Stimulated activated CD8-positive, alpha-beta memory T cell treated with anti-CD3 and anti-CD28 coated beads, Interleukin-7, amount 100 ng/mL, for 4 hours (primary cell): ENCODE measurements at regions not wholly inside any gene's neighbourhood (a gene's known extent, or its start where the extent isn't known, plus 50 kb on each side); places are given as distances from the start of the nearest gene placed in this dataset.

ENCODE experiments used
- DNase-seq, 2 donors: peaks; one replicate each; pipeline ENCODE4 v3.0.0-alpha.2; 2020; ENCODE audit warnings: low read depth in 2 of 2

DNA sequence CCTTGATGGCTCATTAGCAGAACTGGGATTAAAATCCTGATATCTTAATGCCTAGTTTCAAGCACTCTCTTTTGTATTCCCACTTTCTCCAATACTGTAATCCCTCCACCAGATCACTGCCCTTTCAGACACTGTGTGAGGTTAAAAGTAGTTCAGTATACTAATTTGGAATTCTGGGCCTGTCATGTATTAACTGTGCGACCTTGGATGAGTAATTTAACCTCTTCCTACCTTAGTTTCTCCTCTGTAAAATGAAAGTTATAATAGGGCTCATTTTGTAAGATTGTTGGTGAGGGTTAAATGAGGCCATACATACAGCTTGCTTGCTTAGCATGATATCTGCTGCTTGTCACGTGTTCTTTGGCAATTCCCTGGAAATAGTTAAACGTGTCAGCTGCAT, 207.3 kb upstream of the HS3ST1 start:
- no peak for DNase-seq

DNA sequence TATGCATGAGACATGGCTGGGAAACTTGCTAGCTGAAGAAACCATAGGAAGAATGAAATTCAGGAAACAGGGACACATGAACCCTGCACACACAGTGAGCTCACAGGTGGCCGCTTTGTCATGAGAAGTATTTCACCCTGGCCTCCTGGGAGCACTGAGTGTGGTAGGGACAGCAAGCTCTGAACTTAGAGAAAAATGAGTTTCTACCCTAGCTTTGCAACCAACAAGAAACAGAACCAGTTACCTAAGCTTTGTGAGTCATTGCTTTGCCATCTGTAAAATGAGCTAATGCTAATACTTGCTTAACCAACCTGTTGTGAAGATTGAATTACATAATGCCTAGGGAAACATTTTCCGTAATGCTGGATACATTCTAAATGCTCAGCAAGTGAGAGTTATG, 206.6 kb upstream of the HS3ST1 start:
- no peak for DNase-seq

DNA sequence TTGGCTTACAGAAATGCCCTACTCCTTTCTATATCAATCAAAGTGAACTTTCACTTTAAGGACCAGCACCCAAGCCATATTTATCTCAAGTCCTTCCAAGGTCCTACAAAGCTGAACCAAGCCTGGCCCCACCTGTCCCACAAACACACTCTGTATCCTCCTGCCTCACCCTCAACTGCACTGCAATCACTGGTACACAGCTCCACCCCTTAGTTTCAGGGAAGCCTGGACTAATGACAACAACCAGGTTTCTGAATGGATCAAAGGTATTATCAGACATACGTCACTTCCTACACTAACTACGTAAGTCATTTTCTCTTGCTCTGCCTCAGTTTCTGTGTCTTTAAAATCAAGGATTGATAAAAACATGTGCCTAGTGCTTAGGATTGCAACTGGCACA, 205.6 kb upstream of the HS3ST1 start:
- no peak for DNase-seq

DNA sequence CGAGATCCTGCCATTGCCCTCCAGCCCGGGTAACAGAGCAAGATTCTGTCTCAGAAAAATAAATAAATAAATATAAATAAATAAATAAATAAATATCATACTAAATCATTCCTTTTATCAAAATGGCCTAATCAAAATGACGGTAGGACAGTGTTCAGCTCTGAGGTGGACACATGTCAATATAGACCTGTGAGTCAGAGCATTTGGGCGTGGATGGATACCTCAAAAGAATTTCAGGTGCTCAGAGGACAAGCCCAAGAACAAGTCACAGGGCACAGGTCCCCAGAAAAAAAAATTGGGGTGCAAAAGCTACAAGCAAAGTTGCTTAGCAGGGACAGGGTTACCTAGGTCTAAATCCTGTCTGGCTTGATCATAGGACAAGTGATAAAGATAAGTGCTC, 204.7 kb upstream of the HS3ST1 start:
- no peak for DNase-seq

DNA sequence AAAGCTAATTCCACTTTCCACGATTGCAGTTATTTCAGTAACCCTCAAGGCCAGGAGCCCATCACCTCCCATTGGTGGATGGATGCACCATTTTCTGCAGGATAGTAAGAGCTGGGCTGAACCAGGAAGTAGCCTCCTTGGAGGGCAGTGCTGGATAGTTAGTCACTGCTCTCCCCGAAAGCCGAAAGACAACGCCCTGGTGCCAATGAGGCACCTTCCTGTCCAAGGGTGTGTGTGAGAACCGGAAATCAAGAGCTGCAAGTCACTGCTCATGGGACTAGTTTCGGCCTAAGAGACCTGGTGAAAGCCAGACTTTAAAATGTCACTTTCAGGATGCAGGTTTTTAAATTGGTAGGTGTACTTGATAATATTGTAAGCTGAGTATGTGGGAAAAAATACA, 203.8 kb upstream of the HS3ST1 start:
- no peak for DNase-seq

DNA sequence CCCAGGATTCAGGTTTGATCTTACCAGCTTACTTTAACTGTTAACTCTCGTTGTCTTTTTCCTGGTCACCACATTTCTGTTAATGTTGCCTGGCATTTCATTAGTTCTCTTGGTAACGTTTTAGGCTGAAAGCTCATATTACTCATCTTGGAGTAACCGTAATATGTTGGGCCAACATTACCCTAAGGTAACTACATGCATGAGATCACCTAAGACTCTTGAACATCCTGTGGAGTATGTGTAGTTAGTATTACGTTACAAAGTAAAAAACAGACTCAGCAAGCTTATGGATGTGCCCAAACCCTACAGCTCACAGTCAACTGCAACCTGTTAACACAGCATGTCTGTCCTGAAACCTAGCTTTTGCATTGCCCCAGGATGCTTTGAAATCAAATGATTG, 203.3 kb upstream of the HS3ST1 start:
- no peak for DNase-seq

DNA sequence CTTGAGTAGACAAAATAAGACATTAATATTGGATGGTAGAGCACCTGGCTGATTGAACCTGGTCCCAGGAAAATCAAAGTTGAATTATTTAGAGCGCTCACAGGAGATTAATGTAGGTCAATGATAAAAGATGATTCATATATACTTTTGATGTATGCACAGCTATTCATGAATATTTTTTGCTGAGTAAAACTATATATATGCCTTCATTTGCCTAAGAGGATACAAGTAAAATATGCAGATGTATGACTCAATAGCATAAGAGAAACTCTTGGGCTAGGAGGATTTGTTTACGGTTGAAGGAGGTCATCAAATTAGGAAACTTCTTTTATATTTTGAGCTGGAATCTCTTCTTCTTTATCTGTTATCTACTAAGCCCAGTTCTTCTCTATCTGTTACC, 202.7 kb upstream of the HS3ST1 start:
- no peak for DNase-seq

DNA sequence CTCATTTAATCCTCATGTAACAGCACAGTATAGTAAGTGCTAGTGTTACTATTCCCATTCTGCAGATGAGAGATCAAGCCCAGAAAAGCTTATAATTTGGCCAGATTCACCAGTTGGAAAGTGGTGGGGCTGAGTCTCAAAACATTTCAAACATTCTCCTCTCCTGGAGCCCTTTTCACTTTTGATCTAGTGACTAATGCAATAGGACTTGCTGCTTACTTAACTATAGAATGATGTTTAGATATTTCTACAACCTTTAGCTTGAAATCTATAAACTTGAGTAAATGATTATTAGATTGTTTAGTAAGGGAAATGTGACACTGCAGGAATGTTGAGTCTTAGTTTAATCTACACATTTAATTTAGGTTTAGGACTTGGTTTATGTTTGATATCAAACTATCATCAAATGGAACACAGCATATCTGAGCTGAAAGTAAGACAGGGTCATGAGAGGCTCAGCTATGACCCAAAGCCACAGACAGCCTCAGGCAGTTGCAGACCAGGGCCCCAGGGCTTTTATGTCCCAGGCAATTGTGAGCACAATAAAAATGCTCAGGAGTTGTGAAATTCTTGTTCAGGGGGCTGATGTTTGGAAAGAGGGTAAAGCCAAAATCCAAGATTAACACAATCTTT, 199.5 kb upstream of the HS3ST1 start:
- no peak for DNase-seq

DNA sequence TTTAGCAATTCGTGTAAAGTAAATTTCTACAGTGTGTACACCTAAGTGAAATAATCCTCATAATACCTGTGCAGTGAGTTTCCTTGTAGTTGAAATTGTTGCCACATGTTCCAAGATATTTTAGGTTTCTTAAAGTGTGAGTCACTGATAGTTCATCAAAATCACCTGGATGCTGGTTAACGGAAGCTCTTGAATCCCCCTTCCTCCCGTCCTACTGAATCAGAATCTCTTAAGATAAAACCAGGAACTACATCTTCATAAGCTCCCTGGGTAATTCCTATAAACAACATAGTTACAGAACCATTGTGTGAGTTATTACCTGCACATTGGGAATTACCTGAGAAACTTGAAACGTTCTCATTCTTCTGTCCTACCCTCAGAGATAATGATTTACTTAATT, 197.4 kb upstream of the HS3ST1 start:
- DNase-seq: no peak

DNA sequence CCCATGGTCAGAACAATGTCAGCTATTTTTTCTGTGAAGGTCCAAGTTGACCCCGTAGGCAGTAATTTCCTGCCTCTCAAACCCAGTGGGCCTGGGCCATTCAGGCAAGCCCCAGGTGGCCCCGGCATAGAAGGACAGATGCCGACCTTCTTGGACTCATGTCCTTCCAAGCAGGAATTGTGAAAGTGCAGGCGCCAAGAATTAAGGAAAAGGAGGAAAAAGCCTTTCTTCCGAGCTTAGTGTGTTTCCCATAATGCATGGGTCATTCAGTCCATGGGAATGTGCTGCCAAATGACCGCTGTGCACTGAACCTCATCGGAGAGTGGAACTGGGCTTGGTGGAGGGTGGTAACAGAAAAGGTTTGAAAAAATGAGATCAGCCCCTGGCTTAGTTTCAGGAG, 196.5 kb upstream of the HS3ST1 start:
- no peak for DNase-seq

DNA sequence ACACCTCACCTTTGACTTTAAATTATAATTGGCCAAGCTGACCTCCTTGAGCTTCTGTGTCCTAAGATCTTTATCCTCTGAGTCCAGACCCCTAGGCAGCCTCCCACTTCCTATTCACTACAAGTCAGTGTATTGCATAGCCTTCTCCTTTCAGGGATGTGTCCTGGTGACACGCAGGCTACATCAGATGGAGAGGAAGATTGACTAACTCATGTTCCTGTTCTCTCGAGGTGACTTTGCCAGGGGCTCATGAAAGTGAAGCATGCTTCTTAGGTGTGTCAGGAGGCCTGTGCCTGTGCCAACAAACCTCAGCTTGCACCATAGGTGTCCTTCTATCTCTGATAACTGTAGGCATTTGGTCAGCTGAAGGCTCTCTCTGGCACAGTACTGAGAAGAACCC, 195.7 kb upstream of the HS3ST1 start:
- DNase-seq: no peak

DNA sequence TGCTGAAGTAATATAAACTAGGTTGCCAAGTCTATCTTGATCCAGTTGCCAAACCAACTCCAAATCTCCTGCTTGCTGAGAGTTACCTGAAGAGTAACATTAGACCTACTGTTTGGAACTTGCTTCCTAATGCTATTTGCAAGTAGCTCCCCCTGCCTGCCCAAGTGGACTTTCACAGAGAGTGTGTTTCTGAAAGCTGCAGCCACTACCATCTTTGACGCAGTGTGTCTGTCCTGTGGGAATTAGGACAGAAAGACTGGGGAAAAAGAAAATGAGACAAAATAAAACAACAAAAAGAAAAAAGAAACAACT, 195.0 kb upstream of the HS3ST1 start:
- no peak for DNase-seq

DNA sequence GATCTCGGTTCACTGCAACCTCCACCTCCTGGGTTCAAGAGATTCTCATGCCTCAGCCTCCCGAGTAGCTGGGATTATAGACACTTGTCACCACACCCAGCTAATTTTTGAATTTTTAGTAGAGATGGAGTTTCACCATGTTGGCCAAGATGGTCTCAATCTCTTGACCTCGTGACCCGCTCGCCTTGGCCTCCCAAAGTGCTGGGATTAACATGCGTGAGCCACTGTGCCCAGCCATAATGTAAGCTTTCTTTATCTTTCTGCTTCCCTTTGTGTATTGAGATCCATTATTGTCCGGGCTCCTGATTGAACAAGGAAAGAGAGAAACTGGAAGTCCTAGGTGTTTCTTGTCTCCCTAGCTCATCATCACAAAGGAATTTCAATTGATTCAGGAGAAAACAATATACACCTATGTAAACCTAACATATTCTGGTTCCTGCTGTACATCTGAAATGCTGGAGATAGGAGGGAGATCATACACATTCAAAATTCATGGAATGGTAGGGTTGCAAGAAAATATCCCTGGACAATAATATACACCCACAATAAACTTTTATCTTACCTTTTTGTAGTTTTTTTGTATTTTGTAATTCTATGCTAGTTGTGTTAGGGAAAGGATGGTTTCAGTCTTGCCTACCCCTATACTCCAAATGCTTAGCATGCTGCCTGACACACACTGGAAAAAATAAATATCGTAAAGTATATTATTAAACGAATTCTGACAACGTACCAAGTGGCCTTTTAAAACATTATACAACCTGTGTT, 194.4 kb upstream of the HS3ST1 start:
- DNase-seq: no peak

DNA sequence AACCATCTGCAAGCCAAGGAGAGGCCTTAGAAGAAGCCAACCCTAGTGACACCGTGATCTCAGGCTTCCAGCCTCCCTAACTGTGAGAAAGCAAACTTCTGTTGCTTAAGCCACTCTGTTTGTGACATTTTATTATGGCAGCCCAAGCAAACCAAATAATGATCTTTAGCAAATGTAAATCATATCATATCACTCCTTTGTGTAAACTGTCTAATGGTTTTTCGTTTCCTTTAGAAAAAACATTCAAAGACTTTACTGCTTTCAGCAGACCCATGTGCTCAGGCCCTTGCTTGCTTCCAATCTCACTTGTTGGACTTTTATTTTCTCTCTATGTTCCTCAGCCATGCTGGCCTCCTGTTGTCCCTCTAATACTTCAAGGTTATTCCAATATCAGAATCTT, 192.2 kb upstream of the HS3ST1 start:
- DNase-seq: no peak

DNA sequence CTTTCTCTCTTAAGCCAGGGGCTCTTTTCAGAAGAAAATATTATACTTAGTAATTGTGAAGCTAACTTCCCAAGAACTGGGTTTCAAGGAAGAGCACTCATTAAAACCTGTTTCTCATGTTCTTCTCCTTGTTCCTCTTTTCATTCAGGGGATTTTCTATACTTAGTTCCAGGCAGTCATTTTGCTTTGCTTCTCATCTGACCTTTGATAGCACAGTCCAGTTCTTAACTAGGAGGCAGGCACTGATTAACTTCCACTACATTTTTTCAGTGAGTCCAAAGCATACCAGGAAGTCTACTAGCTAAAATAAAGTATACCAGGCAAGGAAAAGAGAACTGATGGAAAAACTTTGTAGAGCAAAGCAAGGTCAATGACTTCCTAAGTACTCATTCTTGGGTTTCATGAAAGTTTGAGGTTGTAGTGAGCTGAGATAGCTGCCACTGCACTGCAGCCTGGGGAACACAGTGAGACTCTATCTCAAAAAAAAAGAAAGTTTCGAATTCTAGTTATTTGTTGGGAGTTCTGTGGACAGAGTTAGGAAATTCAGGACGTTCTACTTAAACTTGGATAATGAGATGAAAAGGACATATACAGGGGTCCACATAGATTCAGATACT, 190.1 kb upstream of the HS3ST1 start:
- no peak for DNase-seq

DNA sequence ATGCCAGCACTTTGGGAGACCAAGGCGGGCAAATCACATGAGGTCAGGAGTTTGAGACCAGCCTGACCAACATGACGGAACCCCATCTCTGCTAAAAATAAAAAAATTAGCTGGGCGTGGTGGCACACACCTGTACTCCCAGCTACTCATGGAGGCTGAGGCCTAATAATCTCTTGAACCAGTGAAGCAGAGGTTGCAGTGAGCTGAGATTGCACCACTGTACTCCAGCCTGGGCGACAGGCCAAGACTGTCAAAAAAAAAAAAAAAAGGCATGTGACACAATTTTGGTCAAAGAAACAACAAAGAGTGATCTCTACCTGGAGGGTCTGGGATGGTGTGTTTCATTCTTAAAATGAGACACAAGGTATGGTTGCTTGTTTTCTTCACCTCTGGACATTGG, 188.2 kb upstream of the HS3ST1 start:
- DNase-seq: no peak

DNA sequence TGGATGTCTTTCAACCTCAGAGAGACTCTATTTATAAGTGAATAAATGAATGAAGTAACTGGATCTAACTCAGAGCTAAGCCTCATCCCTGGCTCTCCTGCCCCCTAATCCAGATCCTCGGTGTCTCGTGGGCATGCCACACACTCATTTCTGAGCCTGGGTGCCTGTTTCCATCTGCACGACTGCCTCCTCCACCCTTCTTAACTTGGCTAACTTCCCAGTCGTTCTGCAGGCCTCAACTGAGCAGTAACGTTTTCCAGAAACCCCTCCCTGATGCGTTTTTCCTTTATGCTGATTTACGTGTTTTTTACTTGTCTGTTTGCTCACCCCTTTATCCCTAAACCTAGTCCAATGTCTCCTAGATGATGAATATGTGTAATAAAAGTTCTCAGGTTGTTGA, 186.9 kb upstream of the HS3ST1 start:
- DNase-seq: no peak

DNA sequence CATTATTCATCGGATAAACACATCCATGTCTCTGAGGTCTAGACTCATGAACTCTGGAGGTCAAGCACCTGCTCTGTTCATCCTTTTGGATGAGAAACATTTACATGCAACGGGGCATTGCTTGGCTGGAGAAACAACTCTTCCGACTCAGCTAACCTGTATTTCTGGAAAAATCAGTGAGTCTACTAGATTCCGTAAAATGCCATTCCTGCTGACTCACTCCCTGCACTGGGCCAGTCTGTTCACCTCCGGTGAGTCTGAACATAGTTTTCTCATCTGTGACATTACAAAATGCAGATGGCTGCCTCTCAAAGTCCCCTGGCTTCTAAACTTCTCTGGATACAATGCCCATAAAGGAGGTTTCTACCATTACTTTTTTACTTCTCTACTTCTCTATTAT, 185.7 kb upstream of the HS3ST1 start:
- DNase-seq: no peak

DNA sequence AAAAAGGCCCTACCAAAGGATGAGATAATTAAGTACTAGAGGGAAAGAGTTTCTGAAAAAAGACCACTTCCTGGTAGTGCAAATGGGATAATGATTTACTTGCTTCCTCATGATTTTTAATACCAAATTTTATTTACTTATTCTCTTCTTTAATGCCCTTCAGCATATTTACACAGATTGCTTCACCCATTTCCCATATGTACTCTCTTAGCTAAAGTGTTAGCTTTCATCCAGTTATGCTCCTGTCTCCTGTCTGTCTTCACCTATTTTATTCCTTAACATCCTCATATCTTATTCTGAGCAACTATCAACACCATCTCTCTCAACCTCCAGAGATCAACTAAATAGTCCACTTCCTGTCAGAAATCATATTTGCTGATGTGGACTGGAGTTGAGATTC, 183.2 kb upstream of the HS3ST1 start:
- DNase-seq: no peak

DNA sequence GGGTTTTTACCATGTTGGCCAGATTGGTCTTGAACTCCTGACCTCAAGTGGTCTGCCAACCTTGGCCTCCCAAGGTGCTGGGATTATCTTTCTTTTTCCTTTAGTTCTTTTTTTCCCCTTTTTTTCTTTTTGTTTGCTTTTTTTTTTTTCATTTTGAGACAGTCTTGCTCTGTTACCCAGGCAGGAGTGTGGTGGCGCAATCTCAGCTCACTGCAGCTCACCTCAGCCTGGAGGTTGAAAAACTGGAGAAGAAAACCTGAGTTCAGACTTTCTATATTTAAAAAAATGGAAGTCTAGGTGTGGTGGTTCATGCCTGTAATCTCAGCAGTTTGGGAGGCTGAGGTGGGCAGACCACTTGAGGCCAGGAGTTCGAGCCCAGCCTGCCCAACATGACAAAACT, 181.1 kb upstream of the HS3ST1 start:
- no peak for DNase-seq

DNA sequence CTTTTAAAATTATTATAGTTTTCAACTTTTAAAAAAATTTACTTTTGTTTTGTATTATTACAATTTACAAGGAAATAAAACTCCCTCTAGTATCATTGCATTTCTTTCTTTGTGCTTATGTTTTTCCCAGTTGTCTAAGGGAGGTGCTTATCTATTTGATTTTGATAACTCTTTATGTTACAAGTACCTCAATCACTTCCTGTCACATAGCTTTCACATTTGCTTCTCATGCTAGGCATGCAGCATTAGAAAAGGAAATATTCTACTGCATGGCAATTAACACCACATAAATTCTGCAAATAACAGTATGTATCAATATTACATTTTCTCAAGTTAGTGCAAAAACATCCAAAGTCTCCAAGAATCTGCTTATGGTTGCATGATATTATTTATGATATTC, 180.3 kb upstream of the HS3ST1 start:
- no peak for DNase-seq

DNA sequence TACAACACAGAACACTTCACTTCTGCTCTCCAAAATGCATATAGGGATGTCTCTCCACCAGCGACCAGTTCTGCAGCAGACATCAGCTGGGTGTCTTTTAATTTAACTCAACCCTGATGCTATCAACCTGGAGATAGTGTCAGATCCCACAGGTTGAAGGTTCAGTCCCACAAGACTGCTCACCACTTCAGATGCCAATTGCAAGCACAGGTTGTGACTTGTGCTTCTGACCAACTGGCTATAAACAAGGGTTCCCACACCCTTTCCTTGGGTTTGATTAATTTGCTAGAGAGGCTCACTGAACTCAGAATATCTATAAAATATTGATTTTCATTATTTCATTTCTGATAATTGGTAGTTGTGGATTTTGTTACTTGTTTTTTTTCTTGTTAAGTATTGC, 177.4 kb upstream of the HS3ST1 start:
- no peak for DNase-seq

DNA sequence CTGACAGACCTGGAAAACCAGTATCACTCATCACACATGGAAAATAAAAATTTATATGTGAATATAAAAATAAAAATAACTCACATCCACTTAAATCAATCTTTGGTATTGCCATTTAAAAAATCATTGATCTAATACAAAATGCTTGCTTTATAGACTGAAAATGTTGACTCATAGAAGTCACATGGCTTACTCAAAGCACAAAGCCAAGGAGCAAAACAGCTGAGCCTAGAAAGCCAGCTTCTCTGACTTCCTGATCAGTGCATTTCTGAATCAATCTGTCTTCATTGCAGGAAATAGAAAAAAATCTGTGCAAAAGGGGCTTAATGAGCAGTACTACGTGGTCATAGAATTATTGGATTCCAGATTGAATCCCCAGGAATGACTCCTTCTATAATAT, 176.9 kb upstream of the HS3ST1 start:
- no peak for DNase-seq

DNA sequence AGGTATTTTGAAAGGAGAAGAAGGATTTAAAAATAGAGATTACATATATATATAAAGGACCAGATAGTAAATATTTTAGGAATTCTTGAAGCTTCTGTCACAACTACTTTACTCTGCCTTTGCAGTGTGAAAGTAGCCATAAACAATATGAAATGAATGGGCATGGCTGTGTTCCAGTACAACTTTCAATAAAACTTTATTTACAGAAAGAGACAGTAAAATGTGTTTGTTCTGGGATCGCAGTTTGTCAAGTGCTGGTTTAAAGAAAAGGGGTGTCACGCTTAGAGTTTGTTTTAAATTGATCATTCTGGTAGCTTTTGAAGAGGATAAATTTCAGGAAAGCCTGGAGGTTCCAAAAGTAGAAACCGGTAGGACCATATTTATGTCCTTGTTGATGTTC, 176.1 kb upstream of the HS3ST1 start:
- no peak for DNase-seq
